Sigmoid colon (tissue), 4 donors: ENCODE measurements at regions not wholly inside any gene's neighbourhood (a gene's known extent, or its start where the extent isn't known, plus 50 kb on each side); places are given as distances from the start of the nearest gene placed in this dataset.

Source experiments
- CTCF ChIP-seq, 4 experiments: fragments of 450-650 bp in 3 of 4; fragments of 200-600 bp in 1 of 4; IDR thresholded peaks; one replicate each; pipeline ENCODE4 v1.5.1; 2016 to 2019; ENCODE audit warnings: antibody characterized with exemption in 4 of 4, mild to moderate bottlenecking in 3 of 4, moderate library complexity in 2 of 4
- EP300 ChIP-seq, 4 donors: sonication (generic); formaldehyde crosslinking; IDR thresholded peaks; one replicate each; pipeline ENCODE4 v1.6.1; 2017; ENCODE audit warnings: antibody characterized with exemption in 4 of 4
- POLR2A ChIP-seq, 2 donors: fragments of 450-650 bp; IDR thresholded peaks; one replicate each; pipeline ENCODE4 v1.6.1; 2016; ENCODE audit warnings: antibody characterized with exemption in 2 of 2, mild to moderate bottlenecking in 2 of 2, moderate library complexity in 2 of 2

- TF ChIP-seq CTCF (IDR thresholded peaks at IDR 0.05) (no peak), POLR2A (IDR thresholded peaks at IDR 0.05) (no peak), EP300 (IDR thresholded peaks at IDR 0.05) (no peak)
Observed at GRCh38 chr11:70862093-70862492, 390.3 kb downstream of the SHANK2 start.
